Breast epithelium (tissue), 4 donors: ENCODE measurements at regions not wholly inside any gene's neighbourhood (a gene's known extent, or its start where the extent isn't known, plus 50 kb on each side); places are given as distances from the start of the nearest gene placed in this dataset.

ENCODE experiments used
- DNase-seq, 2 donors: peaks; one replicate each; pipeline ENCODE4 v3.0.0-alpha.2; 2019; ENCODE audit warnings: low spot score in 2 of 2
- H3K27ac ChIP-seq, 2 donors: fragments of 200-600 bp; sonication (generic) in 1 of 2; one replicate each; pipeline ENCODE4 v1.5.1; 2016 to 2019; ENCODE audit warnings: mild to moderate bottlenecking in 1 of 2
- H3K27me3 ChIP-seq, 2 donors: fragments of 200-600 bp; sonication (generic) in 1 of 2; one replicate each; pipeline versions ENCODE4 v1.5.1 to v1.6.0; 2017 to 2019; ENCODE audit warnings: control low read depth in 1 of 2, mild to moderate bottlenecking in 1 of 2
- H3K36me3 ChIP-seq: fragments of 200-600 bp; one replicate; pipeline ENCODE4 v1.5.1; 2019
- H3K4me1 ChIP-seq, 2 donors: fragments of 200-600 bp; sonication (generic); one replicate each; pipeline ENCODE4 v1.5.1; 2016 to 2019; ENCODE audit warnings: control low read depth in 1 of 2
- H3K4me3 ChIP-seq, 3 donors: fragments of 200-600 bp; sonication (generic); 1 replicate in 2 of 3; 2 replicates in 1 of 3; pipeline ENCODE4 v1.5.1; 2016 to 2019; ENCODE audit warnings: mild to moderate bottlenecking in 3 of 3, moderate library complexity in 2 of 3
- H3K9me3 ChIP-seq, 2 donors: fragments of 200-600 bp; sonication (generic) in 1 of 2; one replicate each; pipeline ENCODE4 v1.5.1; 2016 to 2019; ENCODE audit warnings: control low read depth in 1 of 2
- POLR2A ChIP-seq: fragments of 450-650 bp; IDR thresholded peaks from one replicate; pipeline ENCODE4 v1.6.1; 2016; ENCODE audit warnings: antibody characterized with exemption, mild to moderate bottlenecking, moderate library complexity
- POLR2AphosphoS5 ChIP-seq, 3 donors: sonication (generic); formaldehyde crosslinking; IDR thresholded peaks; one replicate each; pipeline ENCODE4 v1.6.1; 2017; ENCODE audit warnings: antibody characterized with exemption in 3 of 3
- intact Hi-C: fragments of 100-400 bp; cut with DNase I; formaldehyde crosslinking; loops from one replicate; pipeline ENCODE4 v1.15.1; 2023; ENCODE audit warnings: low total_unique reads
- TF ChIP-seq, protein P1 (sequence below), 3 donors: fragments of 450-650 bp; IDR thresholded peaks; one replicate each; pipeline ENCODE4 v1.5.1; 2016 to 2017; ENCODE audit warnings: antibody characterized with exemption in 3 of 3, mild to moderate bottlenecking in 3 of 3, moderate library complexity in 3 of 3

DNA sequence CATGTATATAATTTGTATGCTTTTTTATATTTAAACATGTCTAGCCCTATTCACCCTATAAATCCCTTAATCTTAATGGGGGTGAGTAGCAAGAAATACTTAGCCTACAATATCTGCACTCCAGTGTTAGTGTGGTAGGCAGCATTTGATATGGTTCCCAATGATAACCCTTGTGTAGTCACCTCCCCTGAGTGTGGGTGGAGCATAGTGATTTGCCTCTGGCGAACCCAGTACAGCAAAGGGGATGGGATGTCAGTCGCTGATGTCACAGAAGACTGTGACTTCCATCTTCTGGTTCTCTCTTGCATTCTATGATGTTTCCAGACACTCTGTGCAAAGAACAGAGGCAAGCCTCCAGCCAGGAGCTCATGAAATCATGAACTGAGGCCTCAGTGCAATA, 211.2 kb downstream of the CRPPA start:
- no peaks in the 10 kb centered on the region for H3K4me1 ChIP-seq
- H3K4me3 ChIP-seq, result no peak overlapping the region
- DNase-seq, result no peak
- TF ChIP-seq POLR2A (no peak), POLR2AphosphoS5 (IDR thresholded peaks at IDR 0.05) (no peak)
- TF ChIP-seq, protein P1, sequence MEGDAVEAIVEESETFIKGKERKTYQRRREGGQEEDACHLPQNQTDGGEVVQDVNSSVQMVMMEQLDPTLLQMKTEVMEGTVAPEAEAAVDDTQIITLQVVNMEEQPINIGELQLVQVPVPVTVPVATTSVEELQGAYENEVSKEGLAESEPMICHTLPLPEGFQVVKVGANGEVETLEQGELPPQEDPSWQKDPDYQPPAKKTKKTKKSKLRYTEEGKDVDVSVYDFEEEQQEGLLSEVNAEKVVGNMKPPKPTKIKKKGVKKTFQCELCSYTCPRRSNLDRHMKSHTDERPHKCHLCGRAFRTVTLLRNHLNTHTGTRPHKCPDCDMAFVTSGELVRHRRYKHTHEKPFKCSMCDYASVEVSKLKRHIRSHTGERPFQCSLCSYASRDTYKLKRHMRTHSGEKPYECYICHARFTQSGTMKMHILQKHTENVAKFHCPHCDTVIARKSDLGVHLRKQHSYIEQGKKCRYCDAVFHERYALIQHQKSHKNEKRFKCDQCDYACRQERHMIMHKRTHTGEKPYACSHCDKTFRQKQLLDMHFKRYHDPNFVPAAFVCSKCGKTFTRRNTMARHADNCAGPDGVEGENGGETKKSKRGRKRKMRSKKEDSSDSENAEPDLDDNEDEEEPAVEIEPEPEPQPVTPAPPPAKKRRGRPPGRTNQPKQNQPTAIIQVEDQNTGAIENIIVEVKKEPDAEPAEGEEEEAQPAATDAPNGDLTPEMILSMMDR (IDR thresholded peaks at IDR 0.05), result no peak
- no peak overlapping the region for H3K27ac ChIP-seq
- no peaks in the 10 kb centered on the region for H3K27me3 ChIP-seq
- intact Hi-C loops, result no loop called here
- H3K36me3 ChIP-seq, result no peaks in the 10 kb centered on the region
- no peaks in the 10 kb centered on the region for H3K9me3 ChIP-seq

DNA sequence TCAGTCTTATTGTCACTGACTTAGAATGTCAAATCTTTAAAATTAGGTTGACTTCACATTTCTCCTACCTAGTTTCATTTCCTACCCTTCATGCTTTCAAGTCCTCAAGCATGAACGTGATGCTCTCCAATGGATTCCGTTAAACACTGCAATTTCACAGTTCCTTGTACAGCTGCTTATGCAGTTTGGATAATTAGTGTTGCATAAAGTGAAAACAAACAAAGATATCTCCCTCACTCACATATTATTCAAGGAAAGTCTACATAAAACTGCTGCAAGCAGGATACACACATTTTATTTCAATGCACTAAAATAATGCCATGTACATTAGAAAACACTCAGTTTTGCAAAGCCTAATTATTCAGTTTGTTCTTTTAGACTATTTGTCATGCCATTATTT, 214.0 kb downstream of the CRPPA start:
- intact Hi-C loops, result no loop called here
- Histone ChIP-seq H3K27me3 (no peaks in the 10 kb centered on the region), H3K9me3 (no peaks in the 10 kb centered on the region), H3K36me3 (no peaks in the 10 kb centered on the region), H3K4me1 (no peaks in the 10 kb centered on the region), H3K27ac (no peak overlapping the region), H3K4me3 (no peak overlapping the region)
- TF ChIP-seq POLR2A (no peak), POLR2AphosphoS5 (IDR thresholded peaks at IDR 0.05) (no peak)
- TF ChIP-seq, protein P1 (IDR thresholded peaks at IDR 0.05), result no peak
- no peak for DNase-seq

DNA sequence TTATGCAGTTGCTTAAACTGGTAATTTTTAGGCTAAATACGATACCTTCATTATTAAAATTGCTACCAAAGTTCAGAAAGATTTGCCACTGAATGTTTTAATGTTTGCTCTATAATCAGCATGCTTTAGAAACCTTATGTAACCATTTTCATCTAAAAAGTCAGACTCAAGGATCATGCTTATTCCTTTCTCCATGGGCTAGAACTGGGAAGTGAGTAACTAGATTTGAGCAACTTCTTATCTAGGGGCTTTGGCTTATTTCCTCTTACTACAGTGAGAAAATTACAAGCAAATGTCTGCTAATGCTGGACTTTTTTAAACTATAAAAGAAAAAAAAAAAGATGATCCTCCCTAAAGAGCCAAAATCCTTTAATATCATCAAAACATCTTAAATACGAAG, 215.9 kb downstream of the CRPPA start:
- no peaks in the 10 kb centered on the region for H3K27me3 ChIP-seq
- intact Hi-C loops, result no loop called here
- no peaks in the 10 kb centered on the region for H3K9me3 ChIP-seq
- no peak overlapping the region for H3K27ac ChIP-seq
- H3K4me3 ChIP-seq, result no peak overlapping the region
- TF ChIP-seq POLR2A, result no peak
- TF ChIP-seq, protein P1 (IDR thresholded peaks at IDR 0.05), result no peak
- no peak for TF ChIP-seq POLR2AphosphoS5 (IDR thresholded peaks at IDR 0.05)
- DNase-seq, result no peak
- no peaks in the 10 kb centered on the region for H3K4me1 ChIP-seq
- H3K36me3 ChIP-seq, result no peaks in the 10 kb centered on the region

DNA sequence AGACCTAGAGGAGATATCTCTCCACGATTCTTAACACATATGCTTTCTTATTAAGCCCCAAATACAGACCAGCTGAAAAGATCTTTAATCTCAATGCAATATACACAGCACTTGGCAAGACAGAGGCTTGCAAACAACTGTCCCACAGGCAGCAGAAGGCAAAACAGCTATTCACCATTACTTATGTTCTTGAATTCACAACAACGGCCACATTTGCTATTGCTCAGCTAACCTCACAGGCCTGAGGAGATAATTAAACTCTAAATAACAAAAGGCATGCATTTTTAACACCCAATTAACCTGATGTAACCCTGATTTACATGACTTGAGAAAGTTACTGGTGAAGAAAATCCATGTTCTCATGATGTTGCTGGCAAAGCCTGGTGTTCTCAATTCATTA, 216.4 kb downstream of the CRPPA start:
- Histone ChIP-seq H3K9me3 (no peaks in the 10 kb centered on the region), H3K27ac (no peak overlapping the region), H3K27me3 (no peaks in the 10 kb centered on the region), H3K36me3 (no peaks in the 10 kb centered on the region), H3K4me3 (no peak overlapping the region), H3K4me1 (no peaks in the 10 kb centered on the region)
- DNase-seq, result no peak
- TF ChIP-seq POLR2A, result no peak
- TF ChIP-seq, protein P1 (IDR thresholded peaks at IDR 0.05), result no peak
- no peak for TF ChIP-seq POLR2AphosphoS5 (IDR thresholded peaks at IDR 0.05)
- intact Hi-C loops, result no loop called here

GRCh38 chr7:16203065-16203464, 218.3 kb downstream of the CRPPA start:
- H3K9me3 ChIP-seq, result no peaks in the 10 kb centered on the region
- DNase-seq, result no peak
- intact Hi-C loops, result no loop called here
- no peak for TF ChIP-seq POLR2AphosphoS5 (IDR thresholded peaks at IDR 0.05)
- no peak for TF ChIP-seq POLR2A
- TF ChIP-seq, protein P1 (IDR thresholded peaks at IDR 0.05), result no peak
- no peaks in the 10 kb centered on the region for H3K27me3 ChIP-seq
- no peaks in the 10 kb centered on the region for H3K36me3 ChIP-seq
- no peaks in the 10 kb centered on the region for H3K4me1 ChIP-seq
- H3K4me3 ChIP-seq, result no peak overlapping the region
- no peak overlapping the region for H3K27ac ChIP-seq
